Stimulated activated naive CD8-positive, alpha-beta T cell treated with anti-CD3 and anti-CD28 coated beads, Interleukin-15, Interleukin-2, amounts not matched to agents 100 ng/mL and 50 ng/mL, for 24 hours (primary cell): ENCODE measurements at regions not wholly inside any gene's neighbourhood (a gene's known extent, or its start where the extent isn't known, plus 50 kb on each side); places are given as distances from the start of the nearest gene placed in this dataset.
"Not testable (repeated sequence)": the region's sequence is repeated elsewhere in the genome, so short reads cannot be mapped to it uniquely, and the experiment has no call there.

Experiments used
- H3K27ac Mint-ChIP-seq: one replicate; pipeline ENCODE4 v1.8.0; 2021; ENCODE audit warnings: mild to moderate bottlenecking, mixed read lengths
- H3K27me3 Mint-ChIP-seq: one replicate; pipeline ENCODE4 v1.8.0; 2021; ENCODE audit warnings: mixed read lengths
- H3K36me3 Mint-ChIP-seq: one replicate; pipeline ENCODE4 v1.8.0; 2021; ENCODE audit warnings: low read depth, mixed read lengths
- H3K4me1 Mint-ChIP-seq: one replicate; pipeline ENCODE4 v1.8.0; 2021; ENCODE audit warnings: low read depth, mixed read lengths
- H3K4me3 Mint-ChIP-seq: one replicate; pipeline ENCODE4 v1.8.0; 2021; ENCODE audit warnings: mild to moderate bottlenecking, mixed read lengths
- H3K9me3 Mint-ChIP-seq: one replicate; pipeline ENCODE4 v1.8.0; 2021; ENCODE audit warnings: mixed read lengths

DNA sequence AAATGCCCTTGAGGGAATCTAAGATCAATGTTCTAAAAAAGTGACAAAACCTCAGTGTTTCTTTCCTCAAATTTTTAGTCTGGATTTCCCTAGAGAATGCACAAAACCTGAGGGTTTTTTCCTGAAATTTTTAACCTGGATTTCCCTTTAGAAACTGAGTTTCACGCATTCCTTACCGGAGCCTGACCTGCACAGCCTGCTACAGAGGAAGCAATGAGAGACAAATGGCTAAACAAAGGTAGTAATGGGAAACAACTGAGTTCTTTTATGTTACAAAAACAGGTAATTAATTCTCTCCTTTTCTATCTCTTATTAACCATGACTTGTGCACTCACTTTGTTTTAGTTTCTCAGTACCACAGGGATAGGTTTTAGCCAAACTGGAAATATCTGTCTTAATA lies 281.7 kb upstream of the NT5E start:
- Mint-ChIP-seq H3K36me3 (no peaks in the 10 kb centered on the region), H3K27me3 (no peaks in the 10 kb centered on the region), H3K4me1 (no peaks in the 10 kb centered on the region), H3K9me3 (no peaks in the 10 kb centered on the region), H3K4me3 (no peak overlapping the region), H3K27ac (no peak overlapping the region)

DNA sequence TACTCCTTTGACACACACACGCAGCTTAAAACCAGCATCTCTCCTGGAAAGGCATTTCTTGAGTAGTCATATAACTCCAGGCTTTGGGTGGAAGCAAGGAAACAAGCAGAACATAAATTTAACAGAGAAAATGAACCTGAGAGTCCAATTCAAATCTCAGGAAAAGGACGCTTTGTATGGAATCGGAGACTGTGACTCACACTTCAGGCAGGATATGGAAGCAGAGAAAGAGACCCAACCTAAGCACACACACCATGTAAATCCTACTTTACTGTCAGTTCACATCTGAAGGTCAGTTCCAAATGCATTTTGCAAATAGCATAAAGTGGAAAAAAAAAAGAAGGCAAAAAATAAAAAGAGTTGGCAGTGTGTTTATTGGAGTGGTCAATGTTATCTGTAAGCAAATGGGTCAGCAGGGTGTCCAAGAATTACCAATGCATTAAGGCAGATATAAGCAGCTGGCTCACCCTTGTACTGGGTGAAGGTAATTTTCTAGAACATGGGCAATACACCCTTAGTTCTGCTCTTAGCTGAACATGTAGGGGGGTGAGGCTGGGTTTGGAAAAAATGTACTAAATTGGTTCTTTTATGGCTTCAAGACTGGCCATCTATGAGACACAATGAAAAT lies 283.7 kb upstream of the NT5E start:
- H3K27ac Mint-ChIP-seq: no peak overlapping the region
- no peaks in the 10 kb centered on the region for H3K4me1 Mint-ChIP-seq
- H3K4me3 Mint-ChIP-seq: no peak overlapping the region
- no peaks in the 10 kb centered on the region for H3K27me3 Mint-ChIP-seq
- H3K36me3 Mint-ChIP-seq: no peaks in the 10 kb centered on the region
- H3K9me3 Mint-ChIP-seq: no peaks in the 10 kb centered on the region

GRCh38 chr6:85163156-85164080 lies 286.5 kb upstream of the NT5E start:
- H3K36me3 Mint-ChIP-seq: no peaks in the 10 kb centered on the region
- H3K4me3 Mint-ChIP-seq: no peak overlapping the region
- H3K9me3 Mint-ChIP-seq: no peaks in the 10 kb centered on the region
- H3K4me1 Mint-ChIP-seq: no peaks in the 10 kb centered on the region
- H3K27me3 Mint-ChIP-seq: no peaks in the 10 kb centered on the region
- H3K27ac Mint-ChIP-seq: no peak overlapping the region

DNA sequence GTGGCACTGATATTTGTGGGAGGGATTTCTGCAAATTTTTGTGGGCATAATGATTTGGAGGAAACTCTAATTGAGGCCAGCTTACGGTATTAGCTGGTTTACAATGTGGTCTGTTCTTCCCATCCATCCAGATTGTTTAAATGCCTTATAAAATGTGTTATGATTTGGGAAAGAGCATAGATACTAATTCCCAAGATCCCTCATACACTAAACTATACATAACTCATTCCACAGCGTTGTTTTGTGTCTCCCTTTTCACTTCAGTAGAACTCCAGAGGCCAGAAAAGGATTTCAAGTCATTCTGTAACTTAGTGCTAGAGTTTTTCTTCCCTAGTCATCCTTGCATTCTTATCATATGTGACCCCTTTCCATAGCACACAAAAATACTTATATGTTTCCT lies 292.6 kb upstream of the NT5E start:
- no peaks in the 10 kb centered on the region for H3K27me3 Mint-ChIP-seq
- H3K4me1 Mint-ChIP-seq: no peaks in the 10 kb centered on the region
- H3K9me3 Mint-ChIP-seq: no peaks in the 10 kb centered on the region
- H3K4me3 Mint-ChIP-seq: no peak overlapping the region
- H3K27ac Mint-ChIP-seq: no peak overlapping the region
- H3K36me3 Mint-ChIP-seq: no peaks in the 10 kb centered on the region

DNA sequence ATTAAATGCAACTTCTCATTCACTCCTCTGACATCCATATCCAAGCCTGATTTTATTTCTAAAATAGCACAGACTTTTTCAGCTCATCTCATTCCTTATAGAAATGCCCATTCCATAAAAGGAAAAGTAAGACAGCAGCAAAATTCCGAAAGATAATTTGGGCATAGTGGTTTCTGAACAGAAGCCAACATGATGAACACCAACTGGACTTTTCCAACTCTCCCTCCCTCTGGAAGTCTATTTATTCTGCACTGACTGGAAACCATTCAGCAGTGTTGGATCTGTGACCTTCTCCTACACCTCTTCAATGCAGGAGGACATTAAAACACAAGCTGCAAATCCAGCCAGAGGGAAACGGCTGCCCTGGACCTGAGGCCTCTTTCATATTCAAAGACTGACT lies 306.2 kb upstream of the NT5E start:
- Mint-ChIP-seq H3K27ac (no peak overlapping the region), H3K36me3 (no peaks in the 10 kb centered on the region), H3K4me3 (no peak overlapping the region), H3K27me3 (no peaks in the 10 kb centered on the region), H3K9me3 (peaks cover 5% of the 10 kb centered on the region), H3K4me1 (no peaks in the 10 kb centered on the region)

DNA sequence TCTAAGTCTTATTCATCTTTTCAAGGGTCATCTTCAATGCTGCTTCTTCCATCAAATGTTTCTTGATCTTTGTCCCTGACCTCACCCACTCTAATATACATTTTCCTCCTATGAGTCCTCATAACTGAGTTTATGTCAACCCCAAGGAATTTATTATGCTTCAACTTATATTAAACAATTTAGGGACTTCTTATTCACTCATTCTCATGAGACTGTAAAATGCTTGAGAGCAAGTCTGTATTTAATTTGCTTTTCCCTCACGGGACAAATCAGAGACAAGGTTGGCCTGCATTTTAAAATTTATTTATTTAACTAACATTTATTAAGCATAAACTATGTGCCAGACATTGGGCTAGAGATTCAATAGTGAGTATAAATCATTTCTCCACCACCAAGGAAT lies 312.0 kb upstream of the NT5E start:
- H3K36me3 Mint-ChIP-seq: no peaks in the 10 kb centered on the region
- no peak overlapping the region for H3K4me3 Mint-ChIP-seq

DNA sequence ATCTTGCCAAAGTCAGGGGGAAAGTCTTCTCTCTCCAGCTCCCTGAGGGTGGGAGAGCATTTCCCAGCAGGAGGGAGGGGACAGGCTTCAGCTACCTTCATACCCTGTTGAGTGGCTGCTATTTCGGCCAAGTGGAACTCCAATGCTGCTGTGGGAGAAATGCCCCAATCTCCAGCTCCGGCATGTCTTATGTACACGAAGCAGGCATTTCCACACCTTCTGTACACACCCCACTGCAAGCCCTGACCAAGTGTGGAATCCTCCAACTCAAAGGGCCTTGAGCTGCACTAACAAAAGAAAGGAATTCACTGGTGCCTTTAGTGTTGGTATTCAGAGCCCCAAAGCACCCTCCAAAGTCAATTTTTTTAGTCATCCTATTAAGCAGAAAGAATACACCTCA lies 313.6 kb upstream of the NT5E start:
- no peak overlapping the region for H3K4me3 Mint-ChIP-seq
- no peaks in the 10 kb centered on the region for H3K4me1 Mint-ChIP-seq
- H3K9me3 Mint-ChIP-seq: no peaks in the 10 kb centered on the region
- no peak overlapping the region for H3K27ac Mint-ChIP-seq
- H3K27me3 Mint-ChIP-seq: no peaks in the 10 kb centered on the region
- H3K36me3 Mint-ChIP-seq: no peaks in the 10 kb centered on the region

More for the DNA sequence above, 312.0 kb upstream of the NT5E start:
- no peak overlapping the region for H3K27ac Mint-ChIP-seq
- no peaks in the 10 kb centered on the region for H3K4me1 Mint-ChIP-seq
- no peaks in the 10 kb centered on the region for H3K9me3 Mint-ChIP-seq
- H3K27me3 Mint-ChIP-seq: no peaks in the 10 kb centered on the region

GRCh38 chr6:85135376-85136094 lies 314.3 kb upstream of the NT5E start:
- H3K4me3 Mint-ChIP-seq: no peak overlapping the region
- no peaks in the 10 kb centered on the region for H3K4me1 Mint-ChIP-seq
- no peak overlapping the region for H3K27ac Mint-ChIP-seq
- H3K27me3 Mint-ChIP-seq: no peaks in the 10 kb centered on the region
- no peaks in the 10 kb centered on the region for H3K36me3 Mint-ChIP-seq
- no peaks in the 10 kb centered on the region for H3K9me3 Mint-ChIP-seq

DNA sequence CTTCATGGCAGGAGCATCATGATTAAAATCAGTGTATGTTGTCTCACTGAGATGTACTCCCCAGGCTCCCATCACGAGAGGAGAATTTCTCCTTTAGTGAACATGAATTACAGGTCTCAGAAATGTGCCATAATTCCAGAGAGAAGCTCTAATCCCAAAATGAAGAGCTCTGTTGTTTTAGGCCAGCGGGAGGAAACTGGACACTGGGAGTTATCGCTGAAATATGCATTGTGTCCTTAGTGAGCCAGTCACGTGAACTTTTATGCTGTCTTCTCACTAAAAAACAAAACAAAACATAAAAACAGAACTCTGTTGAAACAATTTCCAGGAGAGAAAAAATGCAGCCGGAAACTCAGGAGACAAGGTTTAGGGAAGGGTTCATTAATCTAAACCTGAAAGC lies 315.7 kb upstream of the NT5E start:
- Mint-ChIP-seq H3K4me1 (no peaks in the 10 kb centered on the region), H3K27ac (no peak overlapping the region), H3K36me3 (no peaks in the 10 kb centered on the region), H3K9me3 (no peaks in the 10 kb centered on the region), H3K4me3 (no peak overlapping the region), H3K27me3 (no peaks in the 10 kb centered on the region)

- Mint-ChIP-seq H3K4me3 (no peak overlapping the region), H3K9me3 (no peaks in the 10 kb centered on the region), H3K4me1 (no peaks in the 10 kb centered on the region), H3K36me3 (no peaks in the 10 kb centered on the region), H3K27ac (no peak overlapping the region), H3K27me3 (no peaks in the 10 kb centered on the region)
These were observed 317.8 kb upstream of the NT5E start for GRCh38 chr6:85132091-85132490.

GRCh38 chr6:85130743-85131142 lies 319.1 kb upstream of the NT5E start:
- Mint-ChIP-seq H3K27ac (no peak overlapping the region), H3K4me1 (no peaks in the 10 kb centered on the region), H3K9me3 (no peaks in the 10 kb centered on the region), H3K27me3 (no peaks in the 10 kb centered on the region), H3K4me3 (no peak overlapping the region), H3K36me3 (no peaks in the 10 kb centered on the region)

- Mint-ChIP-seq H3K27ac (no peak overlapping the region), H3K36me3 (no peaks in the 10 kb centered on the region), H3K27me3 (no peaks in the 10 kb centered on the region), H3K4me1 (no peaks in the 10 kb centered on the region), H3K9me3 (no peaks in the 10 kb centered on the region), H3K4me3 (no peak overlapping the region)
These were observed 320.0 kb upstream of the NT5E start for GRCh38 chr6:85129881-85130280.

GRCh38 chr6:85128781-85129180 lies 321.1 kb upstream of the NT5E start:
- H3K36me3 Mint-ChIP-seq: no peaks in the 10 kb centered on the region
- H3K27me3 Mint-ChIP-seq: no peaks in the 10 kb centered on the region
- H3K27ac Mint-ChIP-seq: no peak overlapping the region
- H3K4me3 Mint-ChIP-seq: no peak overlapping the region
- H3K9me3 Mint-ChIP-seq: no peaks in the 10 kb centered on the region
- H3K4me1 Mint-ChIP-seq: no peaks in the 10 kb centered on the region

DNA sequence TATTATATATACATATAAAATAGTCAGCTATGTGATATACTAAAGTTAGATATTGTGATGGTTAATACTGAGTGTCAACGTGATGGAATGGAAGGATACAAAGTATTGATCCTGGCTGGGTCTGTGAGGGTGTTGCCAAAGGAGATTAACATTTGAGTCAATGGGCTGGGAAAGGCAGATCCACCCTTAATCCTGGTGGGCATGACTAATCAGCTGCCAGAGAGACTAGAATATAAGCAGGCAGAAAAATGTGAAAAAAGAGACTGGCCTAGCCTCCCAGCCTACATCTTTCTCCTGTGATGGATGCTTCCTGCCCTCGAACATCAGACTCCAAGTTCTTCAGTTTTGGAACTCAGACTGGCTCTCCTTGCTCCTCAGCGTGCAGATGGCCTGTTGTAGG lies 321.6 kb upstream of the NT5E start:
- H3K27ac Mint-ChIP-seq, H3K36me3 Mint-ChIP-seq, H3K9me3 Mint-ChIP-seq, H3K4me1 Mint-ChIP-seq, H3K27me3 Mint-ChIP-seq, H3K4me3 Mint-ChIP-seq: not testable (repeated sequence)

DNA sequence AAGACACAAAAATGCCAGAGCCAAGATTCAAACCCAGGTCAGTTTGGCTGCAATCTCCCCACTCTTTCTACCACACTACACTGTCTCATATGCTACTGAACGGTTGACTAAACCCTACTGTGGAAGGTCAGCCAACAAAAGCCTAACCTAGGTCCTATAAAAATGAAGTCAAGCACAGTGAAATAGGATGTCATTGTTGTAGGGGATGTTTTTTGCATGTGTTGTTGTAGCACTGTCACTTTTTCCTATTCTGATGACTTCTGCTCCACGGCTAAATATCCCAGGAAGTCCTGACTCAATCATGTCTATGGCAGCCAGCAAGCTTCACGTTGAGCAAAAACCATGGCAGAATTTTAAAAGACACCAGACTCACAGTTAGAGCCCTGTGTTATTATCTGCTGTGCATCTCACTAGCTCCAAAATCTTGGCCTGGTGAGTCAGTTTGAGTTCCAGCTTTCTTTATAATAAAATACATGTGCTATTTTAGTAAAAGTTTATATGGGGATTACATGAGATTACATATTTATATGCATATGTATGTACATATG lies 322.1 kb upstream of the NT5E start:
- H3K4me1 Mint-ChIP-seq: no peaks in the 10 kb centered on the region
- H3K27ac Mint-ChIP-seq: no peak overlapping the region
- H3K4me3 Mint-ChIP-seq: no peak overlapping the region
- no peaks in the 10 kb centered on the region for H3K36me3 Mint-ChIP-seq
- no peaks in the 10 kb centered on the region for H3K9me3 Mint-ChIP-seq
- H3K27me3 Mint-ChIP-seq: no peaks in the 10 kb centered on the region
